ENCODE measurements at regions not wholly inside any gene's neighbourhood (a gene's known extent, or its start where the extent isn't known, plus 50 kb on each side); places are given as distances from the start of the nearest gene placed in this dataset.
"Not testable (repeated sequence)": the region's sequence is repeated elsewhere in the genome, so short reads cannot be mapped to it uniquely, and the experiment has no call there.

DNA sequence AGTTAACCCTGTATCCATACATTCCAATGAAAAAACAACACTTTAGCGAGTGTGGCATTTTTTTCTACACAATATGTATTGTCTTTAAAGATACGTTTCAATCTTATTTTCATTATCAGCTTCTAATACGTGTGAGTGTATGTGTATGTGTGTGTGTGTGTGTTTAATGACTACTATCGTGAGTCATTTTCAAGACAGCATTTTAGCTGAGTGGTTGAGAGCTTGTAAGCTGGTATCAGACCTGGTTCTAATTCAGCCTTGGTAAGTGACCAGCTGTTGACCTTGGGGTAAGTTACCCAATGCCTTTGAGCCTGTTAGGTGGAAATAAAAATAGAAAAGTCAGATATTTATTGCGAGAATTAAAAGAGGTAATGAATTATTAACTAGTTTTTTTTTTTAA lies 320.0 kb upstream of the NT5E start:
- ChIA-PET POLR2A (no interaction called here), CTCF (no interaction called here)
- TF ChIP-seq ZBTB21 (CRISPR knock-in tag; IDR thresholded peaks at IDR 0.05; ENCODE audit: borderline replicate concordance): no peak
- TF ChIP-seq, protein P1, sequence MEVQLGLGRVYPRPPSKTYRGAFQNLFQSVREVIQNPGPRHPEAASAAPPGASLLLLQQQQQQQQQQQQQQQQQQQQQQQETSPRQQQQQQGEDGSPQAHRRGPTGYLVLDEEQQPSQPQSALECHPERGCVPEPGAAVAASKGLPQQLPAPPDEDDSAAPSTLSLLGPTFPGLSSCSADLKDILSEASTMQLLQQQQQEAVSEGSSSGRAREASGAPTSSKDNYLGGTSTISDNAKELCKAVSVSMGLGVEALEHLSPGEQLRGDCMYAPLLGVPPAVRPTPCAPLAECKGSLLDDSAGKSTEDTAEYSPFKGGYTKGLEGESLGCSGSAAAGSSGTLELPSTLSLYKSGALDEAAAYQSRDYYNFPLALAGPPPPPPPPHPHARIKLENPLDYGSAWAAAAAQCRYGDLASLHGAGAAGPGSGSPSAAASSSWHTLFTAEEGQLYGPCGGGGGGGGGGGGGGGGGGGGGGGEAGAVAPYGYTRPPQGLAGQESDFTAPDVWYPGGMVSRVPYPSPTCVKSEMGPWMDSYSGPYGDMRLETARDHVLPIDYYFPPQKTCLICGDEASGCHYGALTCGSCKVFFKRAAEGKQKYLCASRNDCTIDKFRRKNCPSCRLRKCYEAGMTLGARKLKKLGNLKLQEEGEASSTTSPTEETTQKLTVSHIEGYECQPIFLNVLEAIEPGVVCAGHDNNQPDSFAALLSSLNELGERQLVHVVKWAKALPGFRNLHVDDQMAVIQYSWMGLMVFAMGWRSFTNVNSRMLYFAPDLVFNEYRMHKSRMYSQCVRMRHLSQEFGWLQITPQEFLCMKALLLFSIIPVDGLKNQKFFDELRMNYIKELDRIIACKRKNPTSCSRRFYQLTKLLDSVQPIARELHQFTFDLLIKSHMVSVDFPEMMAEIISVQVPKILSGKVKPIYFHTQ (CRISPR knock-in tag; IDR thresholded peaks at IDR 0.05): no peak
- TF ChIP-seq ZNF317 (CRISPR knock-in tag; IDR thresholded peaks at IDR 0.05; ENCODE audit: borderline replicate concordance, low read depth): no peak
- no peak for DNase-seq (ENCODE audit: low spot score)
- ATAC-seq: no peak
- H3K4me3 Mint-ChIP-seq: no peak overlapping the region
- H3K9me3 Mint-ChIP-seq: no peaks in the 10 kb centered on the region
- no peaks in the 10 kb centered on the region for H3K36me3 Mint-ChIP-seq
- H3K4me1 Mint-ChIP-seq: peaks cover 15% of the 10 kb centered on the region
- no peak overlapping the region for H3K27ac Mint-ChIP-seq
- no peaks in the 10 kb centered on the region for H3K27me3 Mint-ChIP-seq (ENCODE audit: low read depth)

DNA sequence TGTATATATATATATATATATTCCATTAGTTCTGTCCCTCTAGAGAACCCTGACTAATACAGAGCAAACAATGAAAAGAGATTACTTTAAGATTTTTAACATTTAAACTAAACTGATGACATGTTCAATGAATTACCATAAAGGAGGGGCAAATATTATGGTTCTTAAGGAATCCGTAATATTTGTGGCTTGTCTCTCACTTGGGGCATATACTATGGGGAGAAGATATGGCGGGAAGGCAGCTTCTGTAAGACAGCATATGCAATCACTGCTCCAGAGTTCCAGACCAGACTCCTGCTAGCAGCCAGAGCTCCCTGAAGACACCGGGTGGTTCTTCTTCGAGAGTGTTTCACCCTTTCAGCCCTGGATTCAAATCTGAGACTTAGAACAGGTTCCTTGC lies 321.1 kb upstream of the NT5E start:
- CTCF ChIA-PET: interaction anchor here (1.4 kb wide), 1 partner anchor 11 kb away, joined by 3 read pairs; no protein-coding TSS in a partner anchor
- H3K9me3 Mint-ChIP-seq: no peaks in the 10 kb centered on the region

DNA sequence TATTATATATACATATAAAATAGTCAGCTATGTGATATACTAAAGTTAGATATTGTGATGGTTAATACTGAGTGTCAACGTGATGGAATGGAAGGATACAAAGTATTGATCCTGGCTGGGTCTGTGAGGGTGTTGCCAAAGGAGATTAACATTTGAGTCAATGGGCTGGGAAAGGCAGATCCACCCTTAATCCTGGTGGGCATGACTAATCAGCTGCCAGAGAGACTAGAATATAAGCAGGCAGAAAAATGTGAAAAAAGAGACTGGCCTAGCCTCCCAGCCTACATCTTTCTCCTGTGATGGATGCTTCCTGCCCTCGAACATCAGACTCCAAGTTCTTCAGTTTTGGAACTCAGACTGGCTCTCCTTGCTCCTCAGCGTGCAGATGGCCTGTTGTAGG lies 321.6 kb upstream of the NT5E start:
- H3K4me3 Mint-ChIP-seq; H3K36me3 Mint-ChIP-seq; H3K27ac Mint-ChIP-seq; H3K9me3 Mint-ChIP-seq; DNase-seq (ENCODE audit: low spot score); H3K27me3 Mint-ChIP-seq (ENCODE audit: low read depth); POLR2A ChIA-PET; ATAC-seq: not testable (repeated sequence)
- peaks cover 15% of the 10 kb centered on the region for H3K4me1 Mint-ChIP-seq
- CTCF ChIA-PET: interaction anchor here (1.4 to 2.0 kb wide), 2 partner anchors 10 to 353 kb away, joined by 3 to 6 read pairs; no protein-coding TSS in a partner anchor

More for the DNA sequence above, 321.1 kb upstream of the NT5E start:
- Mint-ChIP-seq H3K4me1 (peaks cover 15% of the 10 kb centered on the region), H3K4me3 (no peak overlapping the region), H3K27ac (no peak overlapping the region), H3K27me3 (ENCODE audit: low read depth) (no peaks in the 10 kb centered on the region), H3K36me3 (no peaks in the 10 kb centered on the region)
- POLR2A ChIA-PET: no interaction called here
- ATAC-seq (no peak), DNase-seq (ENCODE audit: low spot score) (no peak)
- TF ChIP-seq, protein P2, sequence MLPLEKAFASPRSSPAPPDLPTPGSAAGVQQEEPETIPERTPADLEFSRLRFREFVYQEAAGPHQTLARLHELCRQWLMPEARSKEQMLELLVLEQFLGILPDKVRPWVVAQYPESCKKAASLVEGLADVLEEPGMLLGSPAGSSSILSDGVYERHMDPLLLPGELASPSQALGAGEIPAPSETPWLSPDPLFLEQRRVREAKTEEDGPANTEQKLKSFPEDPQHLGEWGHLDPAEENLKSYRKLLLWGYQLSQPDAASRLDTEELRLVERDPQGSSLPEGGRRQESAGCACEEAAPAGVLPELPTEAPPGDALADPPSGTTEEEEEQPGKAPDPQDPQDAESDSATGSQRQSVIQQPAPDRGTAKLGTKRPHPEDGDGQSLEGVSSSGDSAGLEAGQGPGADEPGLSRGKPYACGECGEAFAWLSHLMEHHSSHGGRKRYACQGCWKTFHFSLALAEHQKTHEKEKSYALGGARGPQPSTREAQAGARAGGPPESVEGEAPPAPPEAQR (CRISPR knock-in tag; IDR thresholded peaks at IDR 0.05): no peak
- TF ChIP-seq FOXJ3 (CRISPR knock-in tag; IDR thresholded peaks at IDR 0.05; ENCODE audit: borderline replicate concordance) (no peak), ZNF671 (CRISPR knock-in tag; IDR thresholded peaks at IDR 0.05) (no peak)
- TF ChIP-seq, protein P3, sequence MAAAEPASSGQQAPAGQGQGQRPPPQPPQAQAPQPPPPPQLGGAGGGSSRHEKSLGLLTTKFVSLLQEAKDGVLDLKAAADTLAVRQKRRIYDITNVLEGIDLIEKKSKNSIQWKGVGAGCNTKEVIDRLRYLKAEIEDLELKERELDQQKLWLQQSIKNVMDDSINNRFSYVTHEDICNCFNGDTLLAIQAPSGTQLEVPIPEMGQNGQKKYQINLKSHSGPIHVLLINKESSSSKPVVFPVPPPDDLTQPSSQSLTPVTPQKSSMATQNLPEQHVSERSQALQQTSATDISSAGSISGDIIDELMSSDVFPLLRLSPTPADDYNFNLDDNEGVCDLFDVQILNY (CRISPR knock-in tag; IDR thresholded peaks at IDR 0.05): no peak

DNA sequence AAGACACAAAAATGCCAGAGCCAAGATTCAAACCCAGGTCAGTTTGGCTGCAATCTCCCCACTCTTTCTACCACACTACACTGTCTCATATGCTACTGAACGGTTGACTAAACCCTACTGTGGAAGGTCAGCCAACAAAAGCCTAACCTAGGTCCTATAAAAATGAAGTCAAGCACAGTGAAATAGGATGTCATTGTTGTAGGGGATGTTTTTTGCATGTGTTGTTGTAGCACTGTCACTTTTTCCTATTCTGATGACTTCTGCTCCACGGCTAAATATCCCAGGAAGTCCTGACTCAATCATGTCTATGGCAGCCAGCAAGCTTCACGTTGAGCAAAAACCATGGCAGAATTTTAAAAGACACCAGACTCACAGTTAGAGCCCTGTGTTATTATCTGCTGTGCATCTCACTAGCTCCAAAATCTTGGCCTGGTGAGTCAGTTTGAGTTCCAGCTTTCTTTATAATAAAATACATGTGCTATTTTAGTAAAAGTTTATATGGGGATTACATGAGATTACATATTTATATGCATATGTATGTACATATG lies 322.1 kb upstream of the NT5E start:
- ATAC-seq: no peak
- TF ChIP-seq, protein P4, sequence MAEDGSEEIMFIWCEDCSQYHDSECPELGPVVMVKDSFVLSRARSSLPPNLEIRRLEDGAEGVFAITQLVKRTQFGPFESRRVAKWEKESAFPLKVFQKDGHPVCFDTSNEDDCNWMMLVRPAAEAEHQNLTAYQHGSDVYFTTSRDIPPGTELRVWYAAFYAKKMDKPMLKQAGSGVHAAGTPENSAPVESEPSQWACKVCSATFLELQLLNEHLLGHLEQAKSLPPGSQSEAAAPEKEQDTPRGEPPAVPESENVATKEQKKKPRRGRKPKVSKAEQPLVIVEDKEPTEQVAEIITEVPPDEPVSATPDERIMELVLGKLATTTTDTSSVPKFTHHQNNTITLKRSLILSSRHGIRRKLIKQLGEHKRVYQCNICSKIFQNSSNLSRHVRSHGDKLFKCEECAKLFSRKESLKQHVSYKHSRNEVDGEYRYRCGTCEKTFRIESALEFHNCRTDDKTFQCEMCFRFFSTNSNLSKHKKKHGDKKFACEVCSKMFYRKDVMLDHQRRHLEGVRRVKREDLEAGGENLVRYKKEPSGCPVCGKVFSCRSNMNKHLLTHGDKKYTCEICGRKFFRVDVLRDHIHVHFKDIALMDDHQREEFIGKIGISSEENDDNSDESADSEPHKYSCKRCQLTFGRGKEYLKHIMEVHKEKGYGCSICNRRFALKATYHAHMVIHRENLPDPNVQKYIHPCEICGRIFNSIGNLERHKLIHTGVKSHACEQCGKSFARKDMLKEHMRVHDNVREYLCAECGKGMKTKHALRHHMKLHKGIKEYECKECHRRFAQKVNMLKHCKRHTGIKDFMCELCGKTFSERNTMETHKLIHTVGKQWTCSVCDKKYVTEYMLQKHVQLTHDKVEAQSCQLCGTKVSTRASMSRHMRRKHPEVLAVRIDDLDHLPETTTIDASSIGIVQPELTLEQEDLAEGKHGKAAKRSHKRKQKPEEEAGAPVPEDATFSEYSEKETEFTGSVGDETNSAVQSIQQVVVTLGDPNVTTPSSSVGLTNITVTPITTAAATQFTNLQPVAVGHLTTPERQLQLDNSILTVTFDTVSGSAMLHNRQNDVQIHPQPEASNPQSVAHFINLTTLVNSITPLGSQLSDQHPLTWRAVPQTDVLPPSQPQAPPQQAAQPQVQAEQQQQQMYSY (CRISPR knock-in tag; IDR thresholded peaks at IDR 0.05): no peak
- TF ChIP-seq, protein P1 (CRISPR knock-in tag; IDR thresholded peaks at IDR 0.05): no peak
- DNase-seq (ENCODE audit: low spot score): no peak
- no peak overlapping the region for H3K4me3 Mint-ChIP-seq
- ChIA-PET CTCF (interaction anchor here (1.4 to 2.0 kb wide), 2 partner anchors 10 to 353 kb away, joined by 3 to 6 read pairs; no protein-coding TSS in a partner anchor), POLR2A (no interaction called here)
- peaks cover 15% of the 10 kb centered on the region for H3K4me1 Mint-ChIP-seq
- H3K36me3 Mint-ChIP-seq: no peaks in the 10 kb centered on the region
- no peaks in the 10 kb centered on the region for H3K9me3 Mint-ChIP-seq
- no peaks in the 10 kb centered on the region for H3K27me3 Mint-ChIP-seq (ENCODE audit: low read depth)
- no peak overlapping the region for H3K27ac Mint-ChIP-seq

Measured in WTC11 (cell line).